Esophagus squamous epithelium (tissue), 5 donors: ENCODE measurements at regions not wholly inside any gene's neighbourhood (a gene's known extent, or its start where the extent isn't known, plus 50 kb on each side); places are given as distances from the start of the nearest gene placed in this dataset.

Source experiments
- DNase-seq: peaks from one replicate; lab custom pipeline; 2025; lab: John Stamatoyannopoulos, UW
- H3K27ac ChIP-seq, 4 donors: fragments of 200-600 bp; sonication (generic); one replicate each; pipeline ENCODE4 v1.5.1; 2016 to 2019; ENCODE audit warnings: mild to moderate bottlenecking in 1 of 4
- H3K27me3 ChIP-seq, 4 donors: fragments of 200-600 bp; sonication (generic); 1 replicate in 3 of 4; 2 replicates in 1 of 4; pipeline versions ENCODE4 v1.5.1 to v1.6.0; 2017 to 2021; ENCODE audit warnings: antibody characterized with exemption in 1 of 4
- H3K36me3 ChIP-seq, 3 donors: fragments of 200-600 bp; sonication (generic); one replicate each; pipeline ENCODE4 v1.5.1; 2016 to 2019
- H3K4me1 ChIP-seq, 3 donors: fragments of 200-600 bp; sonication (generic); one replicate each; pipeline ENCODE4 v1.5.1; 2017 to 2019
- H3K4me3 ChIP-seq, 4 donors: fragments of 200-600 bp; sonication (generic); 1 replicate in 3 of 4; 2 replicates in 1 of 4; pipeline ENCODE4 v1.5.1; 2016 to 2019; ENCODE audit warnings: mild to moderate bottlenecking in 2 of 4, moderate library complexity in 1 of 4
- H3K9me3 ChIP-seq, 3 donors: fragments of 200-600 bp; sonication (generic); one replicate each; pipeline ENCODE4 v1.5.1; 2016 to 2019
- POLR2A ChIP-seq, 4 donors: fragments of 450-650 bp; IDR thresholded peaks; one replicate each; pipeline ENCODE4 v1.6.1; 2017; ENCODE audit warnings: antibody characterized with exemption in 4 of 4, mild to moderate bottlenecking in 4 of 4, moderate library complexity in 3 of 4
- WGBS, 2 donors: methylation state at CpG; one replicate each; pipeline ENCODE4 v1.1.5; 2018; 5-methylcytosine and 5-hydroxymethylcytosine counted together
- intact Hi-C: fragments of 100-400 bp; cut with DNase I; formaldehyde crosslinking; loops from one replicate; pipeline ENCODE4 v1.15.0; 2022
- TF ChIP-seq, protein P1 (sequence below), 6 experiments: fragments of 450-650 bp in 4 of 6; fragments of 200-600 bp in 2 of 6; sonication (generic) in 2 of 6; IDR thresholded peaks; one replicate each; pipeline ENCODE4 v1.5.1; 2016 to 2019; ENCODE audit warnings: antibody characterized with exemption in 6 of 6, mild to moderate bottlenecking in 4 of 6, moderate library complexity in 4 of 6
- donor health status: DM: yes; HTN: yes; CAD: no.

DNA sequence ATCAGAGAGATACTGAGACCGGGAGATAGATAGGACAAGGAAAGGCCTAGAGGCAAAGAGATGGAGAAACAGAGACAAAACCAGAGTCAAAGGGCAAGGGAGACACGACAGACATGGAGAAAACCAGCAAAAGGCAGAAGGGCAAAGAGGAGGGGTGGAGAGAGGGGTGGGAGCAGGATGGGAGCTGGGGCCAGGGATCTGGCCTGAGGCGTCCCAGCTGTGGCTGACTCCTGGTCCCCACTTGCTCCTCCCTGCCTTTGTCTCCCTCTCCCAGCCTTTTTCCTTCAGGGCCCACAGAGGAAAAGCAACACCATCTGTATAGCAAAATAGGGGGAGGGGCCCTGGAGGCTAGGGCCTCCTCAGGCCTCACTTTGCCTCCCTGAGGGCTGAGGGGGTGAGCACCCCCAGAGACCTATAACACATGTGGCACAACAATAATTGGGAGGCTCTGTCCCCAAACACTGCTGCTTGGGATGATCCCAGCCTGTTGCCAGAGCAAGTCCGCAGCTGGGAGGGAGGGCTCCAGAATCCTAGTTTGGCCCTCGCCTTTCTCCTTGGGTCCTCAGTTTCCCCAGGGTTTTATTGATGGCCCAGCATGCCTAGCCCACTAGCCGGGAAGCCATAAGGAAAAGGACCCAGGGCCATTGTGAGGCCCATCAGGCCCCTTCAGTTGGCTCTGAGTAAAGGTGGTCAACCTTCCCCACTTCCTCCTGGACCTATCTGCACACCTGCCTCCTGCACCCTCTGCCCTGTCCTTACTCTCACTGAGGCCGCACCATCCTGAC lies 96.8 kb downstream of the PJA1 start:
- intact Hi-C loops, result no loop called here
- peaks cover 0 to 5% (median 0%) of the 10 kb centered on the region in 3 donors for H3K9me3 ChIP-seq
- H3K27me3 ChIP-seq, result no peaks in the 10 kb centered on the region
- H3K36me3 ChIP-seq, result no peaks in the 10 kb centered on the region
- WGBS, 2 donors, result 82 to 93% methylated on average over 5 to 6 of the region's 7 CpGs
- no peaks in the 10 kb centered on the region for H3K4me1 ChIP-seq
- no peak for TF ChIP-seq POLR2A (IDR thresholded peaks at IDR 0.05)
- TF ChIP-seq, protein P1, sequence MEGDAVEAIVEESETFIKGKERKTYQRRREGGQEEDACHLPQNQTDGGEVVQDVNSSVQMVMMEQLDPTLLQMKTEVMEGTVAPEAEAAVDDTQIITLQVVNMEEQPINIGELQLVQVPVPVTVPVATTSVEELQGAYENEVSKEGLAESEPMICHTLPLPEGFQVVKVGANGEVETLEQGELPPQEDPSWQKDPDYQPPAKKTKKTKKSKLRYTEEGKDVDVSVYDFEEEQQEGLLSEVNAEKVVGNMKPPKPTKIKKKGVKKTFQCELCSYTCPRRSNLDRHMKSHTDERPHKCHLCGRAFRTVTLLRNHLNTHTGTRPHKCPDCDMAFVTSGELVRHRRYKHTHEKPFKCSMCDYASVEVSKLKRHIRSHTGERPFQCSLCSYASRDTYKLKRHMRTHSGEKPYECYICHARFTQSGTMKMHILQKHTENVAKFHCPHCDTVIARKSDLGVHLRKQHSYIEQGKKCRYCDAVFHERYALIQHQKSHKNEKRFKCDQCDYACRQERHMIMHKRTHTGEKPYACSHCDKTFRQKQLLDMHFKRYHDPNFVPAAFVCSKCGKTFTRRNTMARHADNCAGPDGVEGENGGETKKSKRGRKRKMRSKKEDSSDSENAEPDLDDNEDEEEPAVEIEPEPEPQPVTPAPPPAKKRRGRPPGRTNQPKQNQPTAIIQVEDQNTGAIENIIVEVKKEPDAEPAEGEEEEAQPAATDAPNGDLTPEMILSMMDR (IDR thresholded peaks at IDR 0.05), result no peak
- no peak overlapping the region for H3K4me3 ChIP-seq
- no peak for DNase-seq
- no peak overlapping the region for H3K27ac ChIP-seq

DNA sequence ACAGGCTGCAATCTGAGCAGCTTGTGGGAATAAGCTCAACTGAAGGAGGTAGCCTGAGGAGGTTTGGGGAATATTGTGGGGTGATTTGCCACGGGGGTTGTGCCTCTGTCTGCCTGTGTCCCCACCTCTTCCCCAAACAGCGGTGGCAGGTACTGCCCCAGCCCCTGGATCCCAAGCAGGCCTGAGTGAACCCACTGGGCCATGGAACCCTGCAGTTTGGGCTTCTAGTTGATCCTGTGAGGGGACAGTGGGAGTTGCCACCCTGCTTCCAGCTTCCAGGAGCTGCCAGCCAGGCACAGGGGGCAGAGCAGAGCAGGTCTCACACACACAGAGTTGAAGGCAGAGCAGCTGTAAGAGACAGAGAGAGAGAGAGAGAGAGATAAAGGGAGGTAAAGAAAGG lies 97.4 kb downstream of the PJA1 start:
- H3K9me3 ChIP-seq, result peaks cover 0 to 5% (median 0%) of the 10 kb centered on the region in 3 donors
- TF ChIP-seq, protein P1 (IDR thresholded peaks at IDR 0.05), result no peak
- TF ChIP-seq POLR2A (IDR thresholded peaks at IDR 0.05), result no peak
- WGBS, 2 donors, result 67% methylated on average over 1 of the region's 2 CpGs; no CpG with 5 or more reads in 1 of the 2 donors
- no peaks in the 10 kb centered on the region for H3K36me3 ChIP-seq
- H3K4me3 ChIP-seq, result no peak overlapping the region
- DNase-seq, result no peak
- H3K27me3 ChIP-seq, result no peaks in the 10 kb centered on the region
- no peak overlapping the region for H3K27ac ChIP-seq
- H3K4me1 ChIP-seq, result no peaks in the 10 kb centered on the region
- intact Hi-C loops, result no loop called here

DNA sequence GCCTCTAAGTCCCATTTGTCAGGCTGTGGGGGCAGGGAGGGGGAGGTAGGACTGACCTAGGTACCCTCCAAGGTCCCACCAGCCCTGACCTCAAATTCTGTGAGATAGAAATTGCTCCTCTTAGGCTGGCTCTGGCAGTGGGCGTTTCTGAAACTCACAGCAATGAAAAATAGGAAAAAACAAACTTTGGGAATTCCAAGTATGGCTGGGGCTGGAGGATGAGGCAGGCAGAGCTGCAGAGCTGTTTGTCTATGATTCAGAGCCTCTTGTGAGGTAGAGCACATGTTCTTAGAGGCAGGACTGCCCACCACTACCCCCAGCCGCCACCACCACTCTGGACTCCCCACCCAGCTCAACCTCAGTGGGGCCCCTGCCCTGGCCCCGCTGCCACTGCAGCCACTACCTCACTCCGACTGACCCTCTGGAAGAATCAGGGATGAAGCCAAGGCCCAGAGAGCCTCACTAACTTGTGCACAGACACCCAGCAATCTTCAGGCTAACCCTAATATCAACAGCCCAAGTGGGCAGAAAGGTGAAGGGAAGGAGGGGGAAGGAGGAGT lies 98.2 kb downstream of the PJA1 start:
- intact Hi-C loops, result no loop called here
- no peak overlapping the region for H3K4me3 ChIP-seq
- H3K27me3 ChIP-seq, result no peaks in the 10 kb centered on the region
- peaks cover 0 to 5% (median 0%) of the 10 kb centered on the region in 3 donors for H3K9me3 ChIP-seq
- TF ChIP-seq, protein P1 (IDR thresholded peaks at IDR 0.05), result no peak
- TF ChIP-seq POLR2A (IDR thresholded peaks at IDR 0.05), result no peak
- 64 to 92% methylated on average over 2 of the region's 4 CpGs for WGBS, 2 donors
- H3K27ac ChIP-seq, result no peak overlapping the region
- H3K36me3 ChIP-seq, result no peaks in the 10 kb centered on the region
- no peaks in the 10 kb centered on the region for H3K4me1 ChIP-seq
- no peak for DNase-seq

DNA sequence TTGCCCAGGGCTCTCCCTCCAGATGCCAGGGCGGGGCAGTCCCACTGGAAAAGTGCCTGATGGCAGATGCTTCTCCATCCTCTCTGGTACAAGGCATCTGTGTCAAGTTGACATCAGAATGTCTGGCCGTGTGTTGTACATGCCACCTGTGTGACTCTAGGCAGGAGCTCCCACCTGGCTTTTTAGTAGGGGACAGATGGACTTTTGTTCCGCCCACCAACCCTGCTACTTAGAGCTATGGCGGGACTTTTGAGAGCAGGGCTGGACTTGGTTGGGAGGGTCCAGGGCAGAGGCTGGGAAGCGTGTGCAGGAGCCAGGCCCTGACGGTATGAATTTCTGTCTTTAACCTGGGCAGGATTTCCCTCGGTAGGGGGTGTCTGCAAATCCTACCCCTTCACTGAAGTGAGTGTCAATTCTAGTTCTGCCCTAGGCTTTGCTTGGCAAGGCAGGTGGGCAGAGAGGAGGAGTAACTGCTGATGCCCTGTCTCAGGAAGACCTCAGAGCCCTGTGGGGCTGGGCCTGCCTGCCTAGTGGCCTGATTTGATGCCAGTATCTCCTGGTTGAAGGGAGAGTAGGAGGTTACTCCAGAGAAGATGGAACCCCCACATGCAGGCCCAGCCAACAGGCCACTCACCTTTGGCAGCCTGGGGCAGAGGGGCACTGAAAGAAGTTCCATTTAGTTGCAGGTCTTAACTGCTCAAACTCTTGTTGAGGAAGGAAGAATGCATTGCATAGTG lies 99.1 kb downstream of the PJA1 start:
- 80 to 100% methylated on average over 1 to 5 of the region's 7 CpGs for WGBS, 2 donors
- no peak overlapping the region for H3K4me3 ChIP-seq
- peaks cover 0 to 5% (median 0%) of the 10 kb centered on the region in 3 donors for H3K9me3 ChIP-seq
- no peaks in the 10 kb centered on the region for H3K4me1 ChIP-seq
- no peaks in the 10 kb centered on the region for H3K36me3 ChIP-seq
- DNase-seq, result no peak
- H3K27ac ChIP-seq, result no peak overlapping the region
- TF ChIP-seq, protein P1 (IDR thresholded peaks at IDR 0.05), result no peak
- TF ChIP-seq POLR2A (IDR thresholded peaks at IDR 0.05), result no peak
- intact Hi-C loops, result no loop called here
- no peaks in the 10 kb centered on the region for H3K27me3 ChIP-seq

DNA sequence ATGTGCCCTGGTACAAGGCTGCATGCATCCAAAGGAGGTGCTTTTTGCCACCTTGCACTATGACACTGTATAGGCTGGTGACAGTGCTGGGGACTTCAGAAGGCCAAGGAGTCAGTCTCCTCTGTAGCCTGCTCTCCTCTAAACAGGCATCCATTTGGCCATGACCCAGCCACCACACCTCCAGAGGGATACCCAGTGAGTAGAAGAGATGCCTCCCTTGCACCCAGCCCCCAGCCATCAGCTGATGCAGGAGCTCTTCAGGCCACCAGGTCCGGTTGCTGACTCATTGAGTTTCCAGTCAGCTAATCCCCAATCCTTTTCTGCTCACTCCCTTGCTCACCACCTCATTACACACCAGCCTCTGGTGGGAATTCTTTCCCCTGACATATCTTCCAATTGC lies 99.8 kb downstream of the PJA1 start:
- intact Hi-C loops, result no loop called here

More for the DNA sequence above, 99.8 kb downstream of the PJA1 start:
- no peak for TF ChIP-seq POLR2A (IDR thresholded peaks at IDR 0.05)
- TF ChIP-seq, protein P1 (IDR thresholded peaks at IDR 0.05), result no peak
- no peaks in the 10 kb centered on the region for H3K4me1 ChIP-seq
- WGBS, 2 donors, result 25 to 43% methylated on average over 1 of the region's 1 CpG
- no peaks in the 10 kb centered on the region for H3K27me3 ChIP-seq
- peaks cover 0 to 5% (median 0%) of the 10 kb centered on the region in 3 donors for H3K9me3 ChIP-seq
- H3K27ac ChIP-seq, result no peak overlapping the region
- DNase-seq, result no peak
- no peaks in the 10 kb centered on the region for H3K36me3 ChIP-seq
- no peak overlapping the region for H3K4me3 ChIP-seq
